Lung (tissue), 11 donors: ENCODE measurements at regions not wholly inside any gene's neighbourhood (a gene's known extent, or its start where the extent isn't known, plus 50 kb on each side); places are given as distances from the start of the nearest gene placed in this dataset.
A peak's percentile ranks its signal among the peaks of the same experiment; 100 is the strongest.

Source experiments
- ATAC-seq: fragments of 200-7000 bp; cut with Tn5 transposase; one replicate; pipeline ENCODE4 v1.9.1; 2020; ENCODE audit warnings: moderate number of reproducible peaks; ENCODE audit not compliant: insufficient read depth, low FRiP score
- DNase-seq, 3 donors: peaks; one replicate each; pipeline ENCODE4 v3.0.0-alpha.2; 2013 to 2017
- H3K27ac ChIP-seq, 2 donors: one replicate each; pipeline ENCODE4 v1.5.1; 2013; ENCODE audit warnings: mild to moderate bottlenecking in 2 of 2, moderate library complexity in 2 of 2, control low read depth in 1 of 2, inconsistent platforms in 1 of 2, low read depth in 1 of 2, low read length in 1 of 2
- H3K27me3 ChIP-seq, 3 donors: one replicate each; pipeline ENCODE4 v1.5.1; 2013; ENCODE audit warnings: low read length in 2 of 3; ENCODE audit not compliant: control insufficient read depth in 3 of 3, insufficient read depth in 3 of 3
- H3K36me3 ChIP-seq, 4 donors: one replicate each; pipeline ENCODE4 v1.5.1; 2013; ENCODE audit warnings: low read length in 4 of 4, mild to moderate bottlenecking in 1 of 4, moderate library complexity in 1 of 4; ENCODE audit not compliant: control insufficient read depth in 4 of 4, insufficient read depth in 4 of 4
- H3K4me1 ChIP-seq, 5 donors: one replicate each; pipeline ENCODE4 v1.5.1; 2013; ENCODE audit warnings: low read length in 5 of 5, mild to moderate bottlenecking in 2 of 5, moderate library complexity in 1 of 5; ENCODE audit not compliant: control insufficient read depth in 5 of 5, insufficient read depth in 5 of 5
- H3K4me3 ChIP-seq: one replicate; pipeline ENCODE4 v1.5.1; 2013; ENCODE audit warnings: mild to moderate bottlenecking, control low read depth, moderate library complexity
- H3K9ac ChIP-seq, 2 donors: one replicate each; pipeline ENCODE4 v1.5.1; 2013; ENCODE audit warnings: low read length in 2 of 2, control low read depth in 1 of 2; ENCODE audit not compliant: insufficient read depth in 1 of 2
- H3K9me3 ChIP-seq, 4 donors: one replicate each; pipeline ENCODE4 v1.5.1; 2013; ENCODE audit warnings: low read length in 3 of 4, mild to moderate bottlenecking in 1 of 4, moderate library complexity in 1 of 4; ENCODE audit not compliant: control insufficient read depth in 4 of 4, insufficient read depth in 3 of 4
- CTCF ChIP-seq: IDR thresholded peaks from 2 replicates; pipeline ENCODE4 v1.5.1; 2012; ENCODE audit warnings: mild to moderate bottlenecking; ENCODE audit errors: control extremely low read depth, extremely low read depth
- WGBS, 2 donors: extraction: QIAGEN DNeasy Blood & Tissue Kit; methylation state at CpG; one replicate each; pipeline ENCODE4 v1.1.7; 2013; 5-methylcytosine and 5-hydroxymethylcytosine counted together
- donor health status: control.
- donor health status: control.
- donor health status: Bipolar disorder and iron deficiency.
- donor health status: healthy.
- donor health status: DM: yes; HTN: yes; CAD: no.

- Histone ChIP-seq H3K9me3 (no peaks in the 10 kb centered on the region), H3K36me3 (no peaks in the 10 kb centered on the region), H3K4me3 (no peak overlapping the region), H3K27me3 (no peaks in the 10 kb centered on the region), H3K9ac (no peak overlapping the region), H3K4me1 (no peaks in the 10 kb centered on the region), H3K27ac (no peak overlapping the region)
- no peak for ATAC-seq
- no peak for DNase-seq
- 52 to 61% methylated on average over 8 of the region's 8 CpGs for WGBS, 2 donors
- TF ChIP-seq CTCF: no peak
Measured at GRCh38 chr17:34709158-34709754, 129.9 kb downstream of the TMEM132E start.

GRCh38 chr17:34706029-34706428, 126.6 kb downstream of the TMEM132E start:
- Histone ChIP-seq H3K4me3 (no peak overlapping the region), H3K4me1 (no peaks in the 10 kb centered on the region), H3K36me3 (no peaks in the 10 kb centered on the region), H3K27me3 (no peaks in the 10 kb centered on the region), H3K9ac (no peak overlapping the region), H3K9me3 (peaks cover 0 to 2% (median 0%) of the 10 kb centered on the region in 4 donors), H3K27ac (no peak overlapping the region)
- no peak for TF ChIP-seq CTCF
- ATAC-seq (no peak), DNase-seq (peak; percentile 35 to 62 (median 62))
- WGBS, 2 donors: 5 to 6% methylated on average over 4 of the region's 4 CpGs

- ATAC-seq: no peak
Measured at GRCh38 chr17:34703533-34703932, 124.2 kb downstream of the TMEM132E start.

More at GRCh38 chr17:34703533-34703932, 124.2 kb downstream of the TMEM132E start:
- Histone ChIP-seq H3K4me1 (no peaks in the 10 kb centered on the region), H3K36me3 (no peaks in the 10 kb centered on the region), H3K9me3 (peaks cover 0 to 2% (median 0%) of the 10 kb centered on the region in 4 donors), H3K27me3 (peaks cover 0 to 7% (median 0%) of the 10 kb centered on the region in 3 donors), H3K4me3 (no peak overlapping the region), H3K9ac (no peak overlapping the region), H3K27ac (no peak overlapping the region)
- DNase-seq: peak; percentile 53 to 79 (median 67)
- TF ChIP-seq CTCF: no peak
- WGBS, 2 donors: 20 to 21% methylated on average over 3 of the region's 3 CpGs
